SK-N-SH (cell line): ENCODE measurements at regions not wholly inside any gene's neighbourhood (a gene's known extent, or its start where the extent isn't known, plus 50 kb on each side); places are given as distances from the start of the nearest gene placed in this dataset.
A peak's percentile ranks its signal among the peaks of the same experiment; 100 is the strongest.

Experiments
- CHD2 ChIP-seq: fragments of 150-350 bp; IDR thresholded peaks from 2 replicates; pipeline ENCODE4 v1.6.1; 2018; ENCODE audit warnings: low read length; ENCODE audit not compliant: partially characterized antibody
- FOSL2 ChIP-seq: IDR thresholded peaks from 2 replicates; pipeline ENCODE4 v1.4.0; 2012; ENCODE audit warnings: low read depth, mild to moderate bottlenecking, moderate library complexity, borderline replicate concordance
- GABPA ChIP-seq: IDR thresholded peaks from 2 replicates; pipeline ENCODE4 v1.4.0; 2012; ENCODE audit warnings: low read depth, mild to moderate bottlenecking
- GATA2 ChIP-seq: sonication (generic); formaldehyde crosslinking; IDR thresholded peaks from 2 replicates; pipeline ENCODE4 v1.5.0; 2020; ENCODE audit warnings: mild to moderate bottlenecking, missing genetic modification reagents
- JUND ChIP-seq: IDR thresholded peaks from 2 replicates; pipeline ENCODE4 v1.4.0; 2012
- MXI1 ChIP-seq: IDR thresholded peaks from 2 replicates; pipeline ENCODE4 v1.6.1; 2012; ENCODE audit warnings: mild to moderate bottlenecking, low read depth, low read length, improper control_type of control experiment
- NRF1 ChIP-seq: IDR thresholded peaks from 2 replicates; pipeline ENCODE4 v1.6.1; 2012; ENCODE audit warnings: low read depth, mild to moderate bottlenecking, low read length
- POLR2AphosphoS5 ChIP-seq: IDR thresholded peaks from 2 replicates; pipeline ENCODE4 v1.6.1; 2012; ENCODE audit warnings: low read depth, low read length
- RAD21 ChIP-seq: IDR thresholded peaks from 2 replicates; pipeline ENCODE4 v1.6.1; 2012; ENCODE audit warnings: mild to moderate bottlenecking, low read length
- RXRA ChIP-seq: IDR thresholded peaks from 2 replicates; pipeline ENCODE4 v1.4.0; 2012; ENCODE audit warnings: low read depth, mild to moderate bottlenecking, borderline replicate concordance
- TAF1 ChIP-seq: IDR thresholded peaks from 2 replicates; pipeline ENCODE4 v1.6.1; 2012; ENCODE audit warnings: low read depth, mild to moderate bottlenecking, low read length, moderate library complexity, borderline replicate concordance
- TCF12 ChIP-seq: IDR thresholded peaks from 2 replicates; pipeline ENCODE4 v1.4.0; 2012
- YY1 ChIP-seq: IDR thresholded peaks from 2 replicates; pipeline ENCODE4 v1.4.0; 2012; ENCODE audit warnings: low read depth, mild to moderate bottlenecking
- TF ChIP-seq, protein P1 (sequence below): IDR thresholded peaks from 2 replicates; pipeline ENCODE4 v1.4.0; 2012; ENCODE audit warnings: low read depth, borderline replicate concordance
- TF ChIP-seq, protein P2 (sequence below): IDR thresholded peaks from 2 replicates; pipeline ENCODE4; 2012
- TF ChIP-seq, protein P3 (sequence below): IDR thresholded peaks from 2 replicates; pipeline ENCODE4 v1.4.0; 2012; ENCODE audit warnings: low read depth, borderline replicate concordance
- TF ChIP-seq, protein P4 (sequence below): IDR thresholded peaks from 2 replicates; pipeline ENCODE4 v1.6.1; 2012; ENCODE audit warnings: mild to moderate bottlenecking, low read depth, low read length, moderate library complexity

DNA sequence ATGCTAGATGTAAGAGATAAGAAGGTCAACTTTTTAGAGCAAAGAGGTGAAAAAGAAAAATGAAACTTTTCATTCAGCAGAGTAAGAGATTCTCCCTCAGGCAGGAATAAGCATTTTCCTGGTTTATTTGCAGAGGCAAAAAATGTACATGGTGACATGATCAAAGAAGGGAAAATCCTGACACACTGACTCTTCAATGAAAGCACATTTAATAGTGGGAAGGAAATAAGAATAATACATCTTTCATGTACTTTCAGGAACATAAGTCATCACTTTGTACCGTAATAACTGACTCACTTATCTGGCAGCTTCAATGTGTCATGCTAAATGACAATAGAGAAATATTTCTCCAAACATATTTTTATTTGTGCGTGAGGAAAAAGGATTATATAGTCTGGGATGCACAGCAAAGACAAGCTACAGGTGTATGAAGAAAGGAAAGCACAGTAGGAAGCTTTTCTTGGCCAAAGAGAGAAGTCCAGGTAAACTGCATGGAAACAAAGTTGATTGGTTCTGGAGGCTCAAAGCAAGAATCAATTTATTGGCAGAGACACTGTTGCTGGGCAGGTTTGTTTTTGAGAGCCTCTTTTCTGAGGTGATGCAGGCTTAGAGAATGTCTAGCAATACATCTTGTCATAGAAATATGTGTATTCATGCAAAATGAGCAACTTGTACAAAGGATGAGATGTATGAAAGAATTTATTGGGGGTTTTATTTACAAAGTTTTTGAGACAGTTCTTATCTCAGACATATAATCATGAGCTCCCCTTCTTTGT lies 1409.0 kb downstream of the PLA2G4A start (continued):
- TF ChIP-seq, protein P1, sequence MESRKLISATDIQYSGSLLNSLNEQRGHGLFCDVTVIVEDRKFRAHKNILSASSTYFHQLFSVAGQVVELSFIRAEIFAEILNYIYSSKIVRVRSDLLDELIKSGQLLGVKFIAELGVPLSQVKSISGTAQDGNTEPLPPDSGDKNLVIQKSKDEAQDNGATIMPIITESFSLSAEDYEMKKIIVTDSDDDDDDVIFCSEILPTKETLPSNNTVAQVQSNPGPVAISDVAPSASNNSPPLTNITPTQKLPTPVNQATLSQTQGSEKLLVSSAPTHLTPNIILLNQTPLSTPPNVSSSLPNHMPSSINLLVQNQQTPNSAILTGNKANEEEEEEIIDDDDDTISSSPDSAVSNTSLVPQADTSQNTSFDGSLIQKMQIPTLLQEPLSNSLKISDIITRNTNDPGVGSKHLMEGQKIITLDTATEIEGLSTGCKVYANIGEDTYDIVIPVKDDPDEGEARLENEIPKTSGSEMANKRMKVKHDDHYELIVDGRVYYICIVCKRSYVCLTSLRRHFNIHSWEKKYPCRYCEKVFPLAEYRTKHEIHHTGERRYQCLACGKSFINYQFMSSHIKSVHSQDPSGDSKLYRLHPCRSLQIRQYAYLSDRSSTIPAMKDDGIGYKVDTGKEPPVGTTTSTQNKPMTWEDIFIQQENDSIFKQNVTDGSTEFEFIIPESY, result 0 out of 2 replicates have a peak, but pooled peaks have one; percentile 47
- TF ChIP-seq NRF1 (no peak), GABPA (no peak), FOSL2 (peak; percentile 83), YY1 (no peak), TAF1 (no peak), RXRA (peak; percentile 28; the same call in 1 of the 2 replicates), POLR2AphosphoS5 (no peak), RAD21 (no peak), GATA2 (CRISPR knock-in tag) (no peak), CHD2 (no peak), TCF12 (no peak; the same call in none of the 2 replicates), JUND (peak; percentile 85), MXI1 (no peak)
- TF ChIP-seq, protein P2, sequence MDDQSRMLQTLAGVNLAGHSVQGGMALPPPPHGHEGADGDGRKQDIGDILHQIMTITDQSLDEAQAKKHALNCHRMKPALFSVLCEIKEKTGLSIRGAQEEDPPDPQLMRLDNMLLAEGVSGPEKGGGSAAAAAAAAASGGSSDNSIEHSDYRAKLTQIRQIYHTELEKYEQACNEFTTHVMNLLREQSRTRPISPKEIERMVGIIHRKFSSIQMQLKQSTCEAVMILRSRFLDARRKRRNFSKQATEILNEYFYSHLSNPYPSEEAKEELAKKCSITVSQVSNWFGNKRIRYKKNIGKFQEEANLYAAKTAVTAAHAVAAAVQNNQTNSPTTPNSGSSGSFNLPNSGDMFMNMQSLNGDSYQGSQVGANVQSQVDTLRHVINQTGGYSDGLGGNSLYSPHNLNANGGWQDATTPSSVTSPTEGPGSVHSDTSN, result peak; percentile 74
- TF ChIP-seq, protein P3, sequence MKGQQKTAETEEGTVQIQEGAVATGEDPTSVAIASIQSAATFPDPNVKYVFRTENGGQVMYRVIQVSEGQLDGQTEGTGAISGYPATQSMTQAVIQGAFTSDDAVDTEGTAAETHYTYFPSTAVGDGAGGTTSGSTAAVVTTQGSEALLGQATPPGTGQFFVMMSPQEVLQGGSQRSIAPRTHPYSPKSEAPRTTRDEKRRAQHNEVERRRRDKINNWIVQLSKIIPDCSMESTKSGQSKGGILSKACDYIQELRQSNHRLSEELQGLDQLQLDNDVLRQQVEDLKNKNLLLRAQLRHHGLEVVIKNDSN, result no peak
- TF ChIP-seq, protein P4, sequence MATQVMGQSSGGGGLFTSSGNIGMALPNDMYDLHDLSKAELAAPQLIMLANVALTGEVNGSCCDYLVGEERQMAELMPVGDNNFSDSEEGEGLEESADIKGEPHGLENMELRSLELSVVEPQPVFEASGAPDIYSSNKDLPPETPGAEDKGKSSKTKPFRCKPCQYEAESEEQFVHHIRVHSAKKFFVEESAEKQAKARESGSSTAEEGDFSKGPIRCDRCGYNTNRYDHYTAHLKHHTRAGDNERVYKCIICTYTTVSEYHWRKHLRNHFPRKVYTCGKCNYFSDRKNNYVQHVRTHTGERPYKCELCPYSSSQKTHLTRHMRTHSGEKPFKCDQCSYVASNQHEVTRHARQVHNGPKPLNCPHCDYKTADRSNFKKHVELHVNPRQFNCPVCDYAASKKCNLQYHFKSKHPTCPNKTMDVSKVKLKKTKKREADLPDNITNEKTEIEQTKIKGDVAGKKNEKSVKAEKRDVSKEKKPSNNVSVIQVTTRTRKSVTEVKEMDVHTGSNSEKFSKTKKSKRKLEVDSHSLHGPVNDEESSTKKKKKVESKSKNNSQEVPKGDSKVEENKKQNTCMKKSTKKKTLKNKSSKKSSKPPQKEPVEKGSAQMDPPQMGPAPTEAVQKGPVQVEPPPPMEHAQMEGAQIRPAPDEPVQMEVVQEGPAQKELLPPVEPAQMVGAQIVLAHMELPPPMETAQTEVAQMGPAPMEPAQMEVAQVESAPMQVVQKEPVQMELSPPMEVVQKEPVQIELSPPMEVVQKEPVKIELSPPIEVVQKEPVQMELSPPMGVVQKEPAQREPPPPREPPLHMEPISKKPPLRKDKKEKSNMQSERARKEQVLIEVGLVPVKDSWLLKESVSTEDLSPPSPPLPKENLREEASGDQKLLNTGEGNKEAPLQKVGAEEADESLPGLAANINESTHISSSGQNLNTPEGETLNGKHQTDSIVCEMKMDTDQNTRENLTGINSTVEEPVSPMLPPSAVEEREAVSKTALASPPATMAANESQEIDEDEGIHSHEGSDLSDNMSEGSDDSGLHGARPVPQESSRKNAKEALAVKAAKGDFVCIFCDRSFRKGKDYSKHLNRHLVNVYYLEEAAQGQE, result no peak
- TF ChIP-seq, all 33 proteins: peak for 9
